ENCODE measurements at regions not wholly inside any gene's neighbourhood (a gene's known extent, or its start where the extent isn't known, plus 50 kb on each side); places are given as distances from the start of the nearest gene placed in this dataset.
"Not testable (repeated sequence)": the region's sequence is repeated elsewhere in the genome, so short reads cannot be mapped to it uniquely, and the experiment has no call there.

DNA sequence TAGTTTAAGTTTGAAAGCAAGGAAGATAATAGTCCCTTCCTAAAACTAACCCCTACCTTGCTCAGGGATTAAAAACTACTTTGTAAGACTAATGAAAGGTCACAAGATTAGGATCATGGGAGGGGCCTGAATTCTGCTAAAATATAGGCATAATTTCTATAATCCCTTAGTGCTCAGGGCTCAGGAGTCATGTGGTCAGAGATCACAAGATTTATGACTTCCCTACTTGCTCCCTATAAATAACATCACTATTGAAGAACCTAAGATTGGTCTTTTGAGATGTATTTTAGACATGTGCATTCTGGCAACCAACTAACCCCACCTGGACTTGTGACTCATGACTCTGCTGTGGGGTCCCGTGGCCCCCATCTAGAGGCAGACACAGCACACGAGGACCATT lies 81.1 kb downstream of the STMND1 start:
- DNase-seq = no peak

GRCh38 chr6:17186925-17187324 lies 85.1 kb downstream of the STMND1 start:
- DNase-seq = no peak

- DNase-seq = peak; percentile 64
Measured at GRCh38 chr6:17193106-17193775, 87.9 kb upstream of the RBM24 start.

DNA sequence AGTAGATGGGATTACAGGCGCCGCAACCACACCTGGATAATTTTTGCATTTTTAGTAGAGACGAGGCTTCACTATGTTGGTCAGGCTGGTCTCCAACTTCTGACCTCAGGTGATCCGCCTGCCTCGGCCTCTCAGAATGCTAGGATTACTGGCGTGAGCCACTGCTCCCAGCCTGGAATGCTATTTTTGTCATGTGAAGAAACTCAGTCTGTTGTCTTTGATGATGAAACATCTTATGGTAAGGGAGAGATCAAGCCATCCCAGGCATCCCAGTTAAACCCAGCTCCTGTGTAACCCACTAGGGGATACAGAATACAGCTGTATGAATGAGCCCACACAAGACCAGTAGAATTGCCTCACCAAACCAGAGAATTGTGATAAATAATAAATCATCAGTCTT lies 83.6 kb upstream of the RBM24 start:
- no peak for DNase-seq

DNA sequence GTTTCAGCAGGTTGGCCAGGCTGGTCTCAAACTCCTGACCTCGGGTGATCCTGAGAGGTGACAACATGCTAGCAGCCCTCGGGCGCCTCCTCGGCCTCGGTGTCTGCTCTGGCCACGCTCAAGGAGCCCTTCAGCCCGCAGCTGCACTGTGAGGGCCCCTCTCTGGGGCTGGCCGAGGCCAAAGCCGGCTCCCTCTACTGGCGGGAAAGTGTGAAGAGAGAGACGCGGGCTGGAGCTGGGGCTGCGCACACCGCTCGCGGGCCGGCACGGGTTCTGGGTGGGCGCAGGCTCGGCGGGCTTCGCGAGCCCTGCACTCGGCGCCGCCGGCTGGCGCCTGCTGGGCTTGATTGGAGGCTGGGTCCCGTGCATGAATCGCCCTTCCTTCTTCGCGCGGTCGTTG lies 80.8 kb upstream of the RBM24 start:
- DNase-seq = no peak

GRCh38 chr6:17202526-17202925 lies 78.6 kb upstream of the RBM24 start:
- no peak for DNase-seq

GRCh38 chr6:17204533-17204932 lies 76.6 kb upstream of the RBM24 start:
- DNase-seq = no peak

DNA sequence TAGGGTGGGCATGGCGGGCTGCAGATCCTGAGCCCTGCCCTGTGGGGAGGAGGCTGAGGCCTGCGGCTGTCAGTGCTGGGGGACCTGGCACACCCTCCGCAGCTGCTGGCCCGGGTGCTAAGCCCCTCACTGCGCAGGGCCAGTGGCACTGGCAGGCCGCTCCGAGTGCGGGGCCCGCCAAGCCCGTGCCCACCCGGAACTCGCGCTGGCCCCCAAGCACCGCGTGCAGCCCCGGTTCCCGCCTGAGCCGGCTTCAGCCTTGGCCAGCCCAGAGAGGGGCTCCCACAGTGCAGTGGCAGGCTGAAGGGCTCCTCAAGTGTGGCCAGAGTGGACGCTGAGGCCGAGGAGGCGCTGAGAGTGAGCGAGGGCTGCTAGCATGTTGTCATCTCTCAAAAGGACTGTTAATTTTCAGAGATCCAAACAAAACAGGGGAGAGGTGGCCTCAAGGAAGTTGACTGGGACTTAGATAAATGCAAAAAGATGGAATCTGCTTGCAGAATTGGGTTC lies 74.5 kb upstream of the RBM24 start:
- no peak for DNase-seq

GRCh38 chr6:17207281-17207680 lies 73.9 kb upstream of the RBM24 start:
- no peak for DNase-seq

DNA sequence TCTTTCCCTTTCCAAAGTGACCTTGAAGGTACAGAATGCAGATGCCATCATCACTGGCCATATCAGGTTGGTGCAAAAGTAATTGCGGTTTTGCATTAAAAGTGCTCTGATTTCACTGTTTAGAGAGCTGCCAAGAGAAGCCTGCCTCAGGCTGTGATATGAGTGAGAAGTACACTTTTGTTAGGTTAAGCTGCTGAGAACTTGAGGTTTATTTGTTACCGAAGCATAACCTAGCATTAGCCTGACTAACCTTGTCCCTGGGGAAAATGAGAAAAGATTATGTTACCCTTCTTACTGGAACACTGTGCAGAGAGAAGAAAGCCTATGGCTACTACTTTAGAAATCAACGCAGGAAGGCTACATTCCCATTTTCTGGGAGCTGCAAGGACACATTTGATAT lies 70.5 kb upstream of the RBM24 start:
- no peak for DNase-seq

DNA sequence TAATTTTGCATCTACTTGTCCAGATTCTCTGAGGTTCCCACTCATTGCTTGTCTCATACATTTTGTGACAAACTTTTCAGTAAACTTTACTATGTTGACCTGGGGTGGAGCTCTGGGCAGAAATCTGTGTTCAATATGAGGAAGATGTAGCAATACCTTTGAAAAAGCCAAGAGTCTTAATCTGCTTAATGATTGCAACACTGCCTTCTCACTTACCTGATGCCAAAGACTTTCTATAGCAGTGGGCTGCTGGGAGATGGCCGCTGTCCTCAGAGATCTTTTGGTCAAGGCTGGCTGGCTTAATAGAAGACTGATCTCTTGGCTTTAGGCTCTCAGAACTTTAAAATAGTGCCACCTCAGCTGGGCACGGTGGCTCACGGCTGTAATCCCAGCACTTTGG lies 70.1 kb upstream of the RBM24 start:
- no peak for DNase-seq

- no peak for DNase-seq
Measured at GRCh38 chr6:17212546-17213371, 68.4 kb upstream of the RBM24 start.

- DNase-seq = no peak
Measured at GRCh38 chr6:17214106-17214505, 67.1 kb upstream of the RBM24 start.

DNA sequence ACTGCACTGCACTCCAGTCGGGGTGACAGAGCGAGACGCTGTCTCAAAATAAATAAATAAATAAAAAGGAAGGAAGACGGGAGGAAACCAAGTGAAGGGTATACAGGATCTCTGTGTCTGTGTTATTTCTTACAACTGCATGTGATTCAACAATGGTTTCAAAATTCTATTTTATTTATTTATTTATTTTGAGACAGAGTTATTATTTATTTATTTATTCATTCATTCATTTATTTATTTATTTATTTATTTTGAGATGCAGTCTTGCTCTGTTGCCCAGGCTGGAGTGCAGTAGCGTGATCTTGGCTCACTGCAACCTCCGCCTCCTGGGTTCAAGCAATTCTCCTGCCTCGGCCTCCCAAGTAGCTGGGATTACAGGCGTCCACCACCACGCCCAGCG lies 64.2 kb upstream of the RBM24 start:
- DNase-seq = not testable (repeated sequence)

DNA sequence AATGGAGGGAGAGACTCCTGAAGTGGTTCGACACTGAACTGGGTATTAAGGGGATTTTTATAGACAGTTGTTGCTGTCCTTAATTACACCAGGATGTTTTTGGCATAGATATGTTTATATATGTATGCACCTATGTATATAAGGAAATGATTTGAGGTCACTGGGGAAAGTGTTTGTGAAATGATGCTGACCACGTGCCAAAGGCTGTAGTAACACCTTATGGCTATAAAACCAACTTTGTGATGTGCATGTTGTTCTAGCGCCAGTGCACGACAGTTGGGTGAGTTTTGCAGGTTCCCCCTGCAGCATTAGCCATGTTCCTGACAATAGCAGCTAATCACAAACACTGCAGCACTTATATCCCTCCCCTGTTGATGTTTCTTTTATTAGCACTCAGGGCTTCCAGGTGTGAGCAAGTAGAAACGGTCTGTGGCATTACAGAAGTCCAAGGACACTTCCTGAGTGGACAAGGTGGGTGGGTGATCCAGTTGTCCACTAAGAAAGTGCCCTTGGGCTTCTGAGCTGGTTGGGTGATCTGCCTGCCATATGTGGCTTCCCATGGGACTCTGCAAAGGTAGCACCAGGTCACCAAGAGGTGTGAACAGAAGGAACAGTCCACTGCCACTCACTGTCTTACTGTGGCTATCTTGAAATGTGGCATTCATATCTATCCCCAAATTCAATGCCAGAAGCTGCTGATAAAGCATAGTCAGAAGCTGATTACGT lies 63.0 kb upstream of the RBM24 start:
- no peak for DNase-seq

GRCh38 chr6:17218749-17219093 lies 62.4 kb upstream of the RBM24 start:
- no peak for DNase-seq

DNA sequence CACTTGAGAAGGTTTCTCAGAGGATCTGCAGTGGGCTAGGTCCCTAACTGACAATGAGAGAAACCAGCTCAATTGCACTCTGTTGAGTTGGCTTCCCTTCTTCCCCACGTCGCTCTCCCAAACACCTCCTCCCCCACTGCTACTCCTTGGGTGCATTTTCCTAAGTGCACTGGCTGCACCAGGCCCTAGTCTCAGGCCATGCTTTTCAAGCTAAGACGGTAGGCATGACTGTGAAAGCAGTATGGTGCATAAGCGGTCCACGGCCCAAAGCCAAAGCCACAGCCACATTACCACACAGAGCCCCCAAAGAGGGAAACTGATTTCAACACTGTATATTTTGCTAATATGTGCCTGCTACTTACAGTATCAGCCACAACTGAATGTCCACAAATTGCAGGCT lies 62.1 kb upstream of the RBM24 start:
- DNase-seq = no peak

GRCh38 chr6:17220040-17220910 lies 60.9 kb upstream of the RBM24 start:
- no peak for DNase-seq

DNA sequence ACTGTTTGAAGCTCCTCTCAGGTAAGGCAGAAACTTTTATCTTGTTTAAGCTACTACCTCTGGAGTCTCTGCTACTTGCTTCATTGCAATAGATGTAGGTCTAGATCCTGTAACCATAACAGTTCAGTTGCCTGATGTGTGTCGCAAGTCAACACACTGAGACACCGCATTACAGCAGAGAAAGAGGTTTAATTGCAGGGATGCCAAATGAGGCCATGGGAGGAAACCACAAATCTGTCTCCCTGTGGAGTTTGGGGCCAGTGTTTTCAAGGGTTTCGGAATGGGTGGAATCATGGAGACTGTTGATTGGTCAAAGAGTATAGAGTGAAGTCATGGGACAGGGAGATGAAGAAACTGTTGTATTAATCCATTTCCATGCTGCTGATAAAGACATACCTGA lies 57.1 kb upstream of the RBM24 start:
- DNase-seq = no peak

- DNase-seq = not testable (repeated sequence)
Measured at GRCh38 chr6:17224501-17224900, 56.7 kb upstream of the RBM24 start.

DNA sequence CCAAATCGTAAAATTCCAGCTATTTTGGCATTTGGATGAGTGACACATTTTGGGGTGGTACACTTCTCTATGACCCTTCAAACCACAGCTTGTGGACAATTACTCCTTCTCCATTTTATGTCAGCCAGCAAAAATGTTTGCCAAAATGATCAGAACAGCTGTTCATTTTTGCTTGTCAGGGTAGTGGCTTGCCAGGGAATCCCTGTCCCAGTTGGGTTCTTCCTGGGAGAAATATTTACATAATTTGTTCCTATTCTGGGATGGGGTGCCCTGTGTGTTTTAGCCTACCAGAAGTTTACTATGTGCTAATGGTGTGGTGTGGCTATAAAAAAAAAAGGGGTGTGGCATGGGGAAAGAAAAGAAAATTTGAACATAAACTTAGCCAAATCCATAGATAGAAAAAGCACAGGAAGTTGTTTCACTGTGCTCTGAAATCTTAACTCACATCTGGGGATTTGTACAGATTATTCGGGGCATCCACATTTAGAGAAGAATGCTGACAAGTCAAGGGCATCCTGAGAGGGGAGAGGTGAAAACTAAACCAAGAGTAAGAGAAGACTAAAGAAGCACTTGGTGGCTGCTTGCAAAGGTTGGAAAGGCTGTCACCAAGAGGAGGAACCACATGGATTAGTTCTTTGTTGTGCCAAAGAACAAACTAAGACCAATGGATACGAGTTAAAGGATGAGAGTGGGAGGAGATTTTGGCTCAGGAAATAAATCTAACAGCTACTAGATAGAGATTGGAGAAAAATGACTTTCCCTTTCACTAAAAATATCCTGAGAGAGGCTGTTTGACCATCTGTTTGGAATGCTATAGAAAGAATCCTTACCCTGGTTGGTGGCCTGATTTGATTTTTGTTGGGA lies 55.2 kb upstream of the RBM24 start:
- DNase-seq = no peak

- no peak for DNase-seq
Measured at GRCh38 chr6:17226786-17227233, 54.4 kb upstream of the RBM24 start.
